ENCODE measurements at regions not wholly inside any gene's neighbourhood (a gene's known extent, or its start where the extent isn't known, plus 50 kb on each side); places are given as distances from the start of the nearest gene placed in this dataset.

- TF ChIP-seq, protein P1, sequence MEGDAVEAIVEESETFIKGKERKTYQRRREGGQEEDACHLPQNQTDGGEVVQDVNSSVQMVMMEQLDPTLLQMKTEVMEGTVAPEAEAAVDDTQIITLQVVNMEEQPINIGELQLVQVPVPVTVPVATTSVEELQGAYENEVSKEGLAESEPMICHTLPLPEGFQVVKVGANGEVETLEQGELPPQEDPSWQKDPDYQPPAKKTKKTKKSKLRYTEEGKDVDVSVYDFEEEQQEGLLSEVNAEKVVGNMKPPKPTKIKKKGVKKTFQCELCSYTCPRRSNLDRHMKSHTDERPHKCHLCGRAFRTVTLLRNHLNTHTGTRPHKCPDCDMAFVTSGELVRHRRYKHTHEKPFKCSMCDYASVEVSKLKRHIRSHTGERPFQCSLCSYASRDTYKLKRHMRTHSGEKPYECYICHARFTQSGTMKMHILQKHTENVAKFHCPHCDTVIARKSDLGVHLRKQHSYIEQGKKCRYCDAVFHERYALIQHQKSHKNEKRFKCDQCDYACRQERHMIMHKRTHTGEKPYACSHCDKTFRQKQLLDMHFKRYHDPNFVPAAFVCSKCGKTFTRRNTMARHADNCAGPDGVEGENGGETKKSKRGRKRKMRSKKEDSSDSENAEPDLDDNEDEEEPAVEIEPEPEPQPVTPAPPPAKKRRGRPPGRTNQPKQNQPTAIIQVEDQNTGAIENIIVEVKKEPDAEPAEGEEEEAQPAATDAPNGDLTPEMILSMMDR (IDR thresholded peaks at IDR 0.05) = no peak
- no peak for TF ChIP-seq POLR2A (IDR thresholded peaks at IDR 0.05)
Measured at GRCh38 chr5:125202871-125203438, 456.5 kb upstream of the ZNF608 start.
